ENCODE measurements at regions not wholly inside any gene's neighbourhood (a gene's known extent, or its start where the extent isn't known, plus 50 kb on each side); places are given as distances from the start of the nearest gene placed in this dataset.
"Not testable (repeated sequence)": the region's sequence is repeated elsewhere in the genome, so short reads cannot be mapped to it uniquely, and the experiment has no call there.

DNA sequence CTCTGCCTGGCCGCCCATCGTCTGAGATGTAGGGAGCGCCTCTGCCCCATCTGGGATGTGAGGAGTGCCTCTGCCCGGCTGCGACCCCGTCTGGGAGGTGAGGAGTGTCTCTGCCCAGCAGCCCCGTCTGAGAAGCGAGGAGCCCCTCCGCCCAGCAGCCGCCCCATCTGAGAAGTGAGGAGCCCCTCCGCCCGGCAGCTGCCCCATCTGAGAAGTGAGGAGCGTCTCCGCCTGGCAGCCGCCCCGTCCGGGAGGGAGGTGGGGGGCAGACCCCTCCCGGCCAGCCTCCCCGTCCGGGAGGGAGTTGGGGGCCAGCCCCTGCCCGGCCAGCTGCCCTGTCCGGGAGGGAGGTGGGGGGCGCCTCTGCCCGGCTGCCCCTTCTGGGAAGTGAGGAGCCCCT is 117.8 kb downstream of the BMS1 start:
- TF ChIP-seq CTCF (conservative IDR thresholded peaks at IDR 0.05; ENCODE audit: low read length); EZH2phosphoT487 (IDR thresholded peaks at IDR 0.05; ENCODE audit: borderline replicate concordance, low read depth, low read length): not testable (repeated sequence)

Measured in OCI-LY7 (cell line).